ENCODE measurements at regions not wholly inside any gene's neighbourhood (a gene's known extent, or its start where the extent isn't known, plus 50 kb on each side); places are given as distances from the start of the nearest gene placed in this dataset.

- no peak overlapping the region for H2BK12ac ChIP-seq (ENCODE audit: low read depth, low read length)
- no peaks in the 10 kb centered on the region for H3K36me3 ChIP-seq (ENCODE audit: control insufficient read depth in 2 of 4, insufficient read depth in 4 of 4, low read length in 3 of 4)
- no peak overlapping the region for H4K8ac ChIP-seq (ENCODE audit: extremely low read depth, insufficient read depth, low read length)
- no peak overlapping the region for H3K56ac ChIP-seq (replicated peaks; ENCODE audit: insufficient read length, low read depth, low read length)
- H3K79me1 ChIP-seq (ENCODE audit: low read depth, low read length) = no peaks in the 10 kb centered on the region
- H2BK20ac ChIP-seq (ENCODE audit: low read length) = no peak overlapping the region
- H2BK15ac ChIP-seq (ENCODE audit: low read length) = no peak overlapping the region
- no peaks in the 10 kb centered on the region for H3K27me3 ChIP-seq (replicated peaks in 1 of 4; ENCODE audit: control insufficient read depth in 3 of 4, extremely low read depth in 1 of 4, insufficient read depth in 3 of 4, low read length in 3 of 4)
- no peak overlapping the region for H4K91ac ChIP-seq (replicated peaks; ENCODE audit: insufficient read length, low read length)
- H3K4me3 ChIP-seq (ENCODE audit: extremely low read depth in 1 of 4, insufficient read depth in 2 of 4, low read depth in 3 of 4, low read length in 4 of 4) = no peak overlapping the region
- H3K79me2 ChIP-seq (ENCODE audit: control insufficient read depth in 1 of 2, insufficient read depth in 2 of 2, low read length in 2 of 2) = no peaks in the 10 kb centered on the region
- FAIRE-seq (no peak), DNase-seq (ENCODE audit: low read depth in 1 of 2, low spot score in 2 of 2) (no peak)
- no peak overlapping the region for H2BK5ac ChIP-seq (ENCODE audit: low read depth, low read length)
- no peaks in the 10 kb centered on the region for H4K20me1 ChIP-seq (replicated peaks in 1 of 2; ENCODE audit: control insufficient read depth in 1 of 2, insufficient read depth in 2 of 2, low read length in 2 of 2)
- H3K9me3 ChIP-seq (ENCODE audit: insufficient read depth in 2 of 2, low read depth in 1 of 2, low read length in 1 of 2) = no peaks in the 10 kb centered on the region
- no peak overlapping the region for H3K4ac ChIP-seq (replicated peaks; ENCODE audit: insufficient read length, low read depth, low read length)
- no peak overlapping the region for H3K4me2 ChIP-seq (ENCODE audit: insufficient read depth in 1 of 2, low read depth in 2 of 2, low read length in 2 of 2)
- H3K4me1 ChIP-seq (replicated peaks in 1 of 4; ENCODE audit: control insufficient read depth in 3 of 4, insufficient read depth in 4 of 4, low read length in 3 of 4) = no peaks in the 10 kb centered on the region
- H3K14ac ChIP-seq (ENCODE audit: insufficient read length) = no peak overlapping the region
- no peak overlapping the region for H4K5ac ChIP-seq (ENCODE audit: insufficient read length, low read depth, low read length)
- H3K18ac ChIP-seq (ENCODE audit: extremely low read depth, low read length) = no peak overlapping the region
- 85% methylated on average over 5 of the region's 5 CpGs; no CpG with 5 or more reads in 1 of the 2 experiments for WGBS, 2 experiments (ENCODE audit: extremely low coverage in 1 of 2, insufficient coverage in 1 of 2, insufficient read length in 1 of 2, insufficient replicate concordance in 2 of 2, low coverage in 1 of 2, low lambda C conversion rate in 2 of 2, missing lambda C conversion rate in 1 of 2)
- no peak overlapping the region for H2AK5ac ChIP-seq (ENCODE audit: low read depth, low read length)
- H3K9ac ChIP-seq (replicated peaks in 1 of 4; ENCODE audit: extremely low read depth in 1 of 4, low read depth in 3 of 4, low read length in 3 of 4) = no peak overlapping the region
- H2BK120ac ChIP-seq (replicated peaks; ENCODE audit: low read depth, low read length) = no peak overlapping the region
- H3K23me2 ChIP-seq (ENCODE audit: low read depth, low read length) = no peaks in the 10 kb centered on the region
- no peak overlapping the region for H3K23ac ChIP-seq (ENCODE audit: insufficient read length)
- CTCF ChIA-PET (ENCODE audit: partially characterized antibody) = interaction anchor here (1.1 kb wide), 1 partner anchor 13 kb away, joined by 3 read pairs; no protein-coding TSS in a partner anchor
- 0 out of 2 replicates have a peak overlapping the region, but pooled peaks have one; percentile 32 for H2AFZ ChIP-seq (ENCODE audit: low read length)
- POLR2A ChIA-PET (ENCODE audit: partially characterized antibody) = no interaction called here
- H3K27ac ChIP-seq (ENCODE audit: low read depth, low read length) = no peak overlapping the region
- TF ChIP-seq GTF2F1 (IDR thresholded peaks at IDR 0.05; ENCODE audit: borderline replicate concordance, low read depth, low read length) (no peak), JUND (IDR thresholded peaks at IDR 0.05; ENCODE audit: low read length) (no peak), TBP (IDR thresholded peaks at IDR 0.05; ENCODE audit: low read depth, low read length) (no peak), HDAC2 (IDR thresholded peaks at IDR 0.05; ENCODE audit: borderline replicate concordance in 1 of 2, low read depth in 2 of 2, low read length in 2 of 2) (no peak), TEAD4 (IDR thresholded peaks at IDR 0.05; ENCODE audit: low read depth, low read length) (no peak), EGR1 (IDR thresholded peaks at IDR 0.05; ENCODE audit: borderline replicate concordance, low read depth, low read length) (no peak), POLR2AphosphoS5 (IDR thresholded peaks at IDR 0.05; ENCODE audit: low read depth, low read length) (no peak), TAF7 (optimal IDR thresholded peaks at IDR 0.05; ENCODE audit: borderline replicate concordance, low read depth, low read length) (no peak), EZH2 (IDR thresholded peaks at IDR 0.05; ENCODE audit: low read depth, low read length, severe bottlenecking) (no peak), TAF1 (IDR thresholded peaks at IDR 0.05; ENCODE audit: low read depth, low read length) (no peak), CBX5 (IDR thresholded peaks at IDR 0.05; ENCODE audit: low read depth, low read length) (no peak), CHD2 (IDR thresholded peaks at IDR 0.05; ENCODE audit: low read length) (no peak), GABPA (IDR thresholded peaks at IDR 0.05; ENCODE audit: borderline replicate concordance, insufficient read depth, low read length) (no peak), SIX5 (IDR thresholded peaks at IDR 0.05; ENCODE audit: low read depth, low read length) (no peak), JUN (IDR thresholded peaks at IDR 0.05; ENCODE audit: low read depth, low read length) (no peak)
Measured at GRCh38 chr13:100944791-100945345, 270.3 kb upstream of the TMTC4 start.
